HCT116 (cell line): ENCODE measurements at regions not wholly inside any gene's neighbourhood (a gene's known extent, or its start where the extent isn't known, plus 50 kb on each side); places are given as distances from the start of the nearest gene placed in this dataset.

Experiments
- ATAC-seq: fragments of 200-7000 bp; cut with Tn5 transposase; 2 replicates; pipeline ENCODE4 v1.9.1; 2020; ENCODE audit warnings: mild to moderate bottlenecking, moderate library complexity
- BruUV-seq: library from RNA; stranded (reverse); fragments of 400-500 nt; replicated peaks from 2 replicates; lab custom pipeline; 2021; lab: Mats Ljungman, UMichigan
- CTCF ChIA-PET: fragments of 300-600 bp; sonication (Branson Sonifier 250); formaldehyde crosslinking; loops from one replicate; lab custom pipeline; 2021; ENCODE audit warnings: antibody characterized with exemption; lab: Charles Lee
- POLR2A ChIA-PET: fragments of 300-600, 350-600 bp; sonication (Branson Sonifier 250); formaldehyde crosslinking; loops from one replicate; lab custom pipeline; 2021; ENCODE audit warnings: antibody characterized with exemption; lab: Charles Lee
- RAD21 ChIA-PET, 2 experiments: fragments of 300-600 bp; sonication (Branson Sonifier 250); formaldehyde crosslinking; loops; one replicate each; lab custom pipeline; 2023; ENCODE audit warnings: low total read pairs in 2 of 2; ENCODE audit not compliant: uncharacterized antibody in 2 of 2, unreplicated experiment in 2 of 2, low non-redundant PET in 1 of 2; lab: Charles Lee
- DNase-seq: peaks from one replicate; pipeline ENCODE4 v3.0.0-alpha.2; 2010; ENCODE audit warnings: low read depth, low spot score
- H2AFZ ChIP-seq: fragments of 200-600 bp; shearing (Covaris generic), sonication (generic); 2 replicates; pipeline ENCODE4 v1.6.1; 2017; ENCODE audit warnings: low read depth, mixed run types, mixed read lengths, antibody characterized with exemption, low read length; ENCODE audit not compliant: poor library complexity, severe bottlenecking
- H3K27ac ChIP-seq: 2 replicates; pipeline ENCODE4 v1.5.1; 2012; ENCODE audit warnings: low read depth, low read length
- H3K27me3 ChIP-seq: fragments of 200-600 bp; sonication (generic); 2 replicates; pipeline ENCODE4 v1.6.1; 2016; ENCODE audit warnings: mixed run types, low read length, mixed read lengths; ENCODE audit not compliant: insufficient read depth
- H3K36me3 ChIP-seq, 2 experiments: fragments of 200-500 bp in 1 of 2; fragments of 200-600 bp in 1 of 2; sonication (Bioruptor generic) in 1 of 2; sonication (generic) in 1 of 2; 2 replicates each; pipeline versions ENCODE4 v1.5.1 to v1.6.1; 2014 to 2016; ENCODE audit warnings: low read length in 2 of 2, inconsistent platforms in 1 of 2, mixed read lengths in 1 of 2, mixed run types in 1 of 2; ENCODE audit not compliant: insufficient read depth in 2 of 2, control insufficient read depth in 1 of 2
- H3K4me1 ChIP-seq, 2 experiments: fragments of 200-600 bp in 1 of 2; sonication (generic) in 1 of 2; 2 replicates each; pipeline versions ENCODE4 v1.5.1 to v1.6.1; 2012 to 2017; ENCODE audit warnings: low read length in 2 of 2, inconsistent platforms in 1 of 2, mild to moderate bottlenecking in 1 of 2, mixed read lengths in 1 of 2, mixed run types in 1 of 2, moderate library complexity in 1 of 2; ENCODE audit not compliant: insufficient read depth in 2 of 2, control insufficient read depth in 1 of 2
- H3K4me2 ChIP-seq: fragments of 200-600 bp; sonication (generic); 2 replicates; pipeline ENCODE4 v1.6.1; 2017; ENCODE audit warnings: mixed run types, low read length, mixed read lengths
- H3K4me3 ChIP-seq, 2 experiments: fragments of 200-600 bp in 1 of 2; sonication (generic) in 1 of 2; replicated peaks in 1 of 2; 2 replicates each; pipeline ENCODE4 v1.5.1; 2011 to 2016; ENCODE audit warnings: low read length in 2 of 2, control low read depth in 1 of 2, low read depth in 1 of 2, mild to moderate bottlenecking in 1 of 2, mixed read lengths in 1 of 2, mixed run types in 1 of 2
- H3K79me2 ChIP-seq: fragments of 200-600 bp; sonication (generic); 2 replicates; pipeline ENCODE4 v1.6.1; 2017; ENCODE audit warnings: mild to moderate bottlenecking, mixed run types, low read length, moderate library complexity, mixed read lengths; ENCODE audit not compliant: insufficient read depth
- H3K9ac ChIP-seq: fragments of 200-600 bp; sonication (generic); 2 replicates; pipeline ENCODE4 v1.6.1; 2016; ENCODE audit warnings: low read length, mixed read lengths
- H3K9me2 ChIP-seq: fragments of 200-600 bp; sonication (generic), shearing (Covaris generic); 2 replicates; pipeline ENCODE4 v1.6.1; 2017; ENCODE audit warnings: mixed run types, mild to moderate bottlenecking, moderate library complexity; ENCODE audit not compliant: insufficient read depth
- H3K9me3 ChIP-seq, 2 experiments: fragments of 200-500 bp in 1 of 2; fragments of 200-600 bp in 1 of 2; sonication (Bioruptor generic) in 1 of 2; sonication (generic) in 1 of 2; 2 replicates each; pipeline ENCODE4 v1.6.1; 2014 to 2017; ENCODE audit warnings: low read length in 2 of 2, mixed read lengths in 2 of 2, inconsistent platforms in 1 of 2, low read depth in 1 of 2, mild to moderate bottlenecking in 1 of 2, mixed run types in 1 of 2, moderate library complexity in 1 of 2; ENCODE audit not compliant: control insufficient read depth in 1 of 2, insufficient read depth in 1 of 2
- H4K20me1 ChIP-seq: fragments of 200-600 bp; sonication (generic), shearing (Covaris generic); 2 replicates; pipeline ENCODE4 v1.6.1; 2017; ENCODE audit warnings: mixed run types, mild to moderate bottlenecking, moderate library complexity; ENCODE audit not compliant: insufficient read depth
- CEBPB ChIP-seq: IDR thresholded peaks from 2 replicates; pipeline ENCODE4 v1.6.1; 2012; ENCODE audit warnings: low read depth
- POLR2A ChIP-seq: IDR thresholded peaks from 2 replicates; pipeline ENCODE4 v1.7.0; 2011; ENCODE audit warnings: borderline replicate concordance; ENCODE audit not compliant: insufficient read depth, insufficient read length; ENCODE audit errors: extremely low read depth
- SIN3A ChIP-seq: IDR thresholded peaks from 2 replicates; pipeline ENCODE4 v1.6.1; 2012; ENCODE audit warnings: low read depth
- SP1 ChIP-seq: IDR thresholded peaks from 2 replicates; pipeline ENCODE4 v1.6.1; 2012; ENCODE audit warnings: low read depth
- SRF ChIP-seq: IDR thresholded peaks from 2 replicates; pipeline ENCODE4 v1.6.1; 2012; ENCODE audit warnings: low read depth
- ZNF274 ChIP-seq: fragments of 200-500 bp; sonication (Bioruptor generic); IDR thresholded peaks from 2 replicates; pipeline ENCODE4 v1.6.1; 2014; ENCODE audit warnings: mild to moderate bottlenecking, low read depth, low read length, inconsistent platforms
- intact Hi-C: fragments of 100-400 bp; cut with micrococcal nuclease; formaldehyde crosslinking; loops from 2 replicates; pipeline ENCODE4 v1.10.0; 2022
- TF ChIP-seq, protein P1 (sequence below), 3 experiments: fragments of 200-600 bp in 1 of 3; sonication (generic) in 1 of 3; IDR thresholded peaks in 2 of 3; conservative IDR thresholded peaks in 1 of 3; 2 replicates each; pipeline ENCODE4 v1.5.1; 2012 to 2017; ENCODE audit warnings: low read depth in 2 of 3, low read length in 2 of 3, antibody characterized with exemption in 1 of 3, borderline replicate concordance in 1 of 3, control low read depth in 1 of 3, mild to moderate bottlenecking in 1 of 3, mixed read lengths in 1 of 3, mixed run types in 1 of 3, moderate library complexity in 1 of 3; ENCODE audit not compliant: insufficient read depth in 1 of 3
- TF ChIP-seq, protein P2 (sequence below): IDR thresholded peaks from 2 replicates; pipeline ENCODE4 v1.6.1; 2012; ENCODE audit warnings: low read depth

DNA sequence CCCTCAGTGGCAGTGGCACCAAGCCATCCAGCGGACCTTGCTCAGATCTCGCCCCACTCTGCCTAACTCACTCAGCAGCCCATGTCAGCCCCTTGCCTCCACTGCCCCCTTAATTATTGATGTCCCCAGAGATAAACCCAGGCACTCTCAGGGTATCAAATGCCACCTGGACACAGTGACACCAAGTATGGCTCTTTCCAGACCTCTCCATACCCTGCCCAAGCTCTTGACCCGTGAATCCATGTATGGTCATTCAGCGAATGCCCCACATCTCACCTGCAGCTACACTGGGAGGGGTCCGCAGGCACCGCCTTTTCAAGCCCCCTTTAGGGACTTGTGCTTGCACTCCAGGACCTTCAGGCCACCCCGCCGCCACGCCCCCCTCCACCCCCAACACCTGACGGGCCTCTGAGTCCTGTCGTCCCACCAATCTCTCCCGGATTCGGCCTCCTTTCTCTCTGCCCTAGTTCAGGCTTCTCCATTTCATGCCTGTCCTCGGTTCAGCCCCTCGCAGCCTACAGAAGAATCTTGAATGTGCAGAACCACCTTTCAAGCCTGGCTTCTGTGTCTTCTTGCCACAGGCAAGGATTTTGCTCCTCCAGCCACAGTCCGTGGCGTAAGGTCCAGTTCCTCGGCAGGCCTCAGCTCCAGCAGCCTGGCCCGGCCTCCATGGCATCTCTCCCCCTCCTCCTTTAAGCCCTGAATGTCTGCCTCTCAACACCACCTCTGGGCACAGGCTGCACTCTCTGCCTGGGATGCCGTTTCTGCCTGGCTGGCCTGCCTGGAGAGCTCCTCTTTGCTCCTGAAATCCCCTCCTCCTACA is 54.1 kb upstream of the ODC1 start:
- Histone ChIP-seq H3K27ac (no peak overlapping the region), H3K9ac (no peak overlapping the region), H3K9me3 (no peaks in the 10 kb centered on the region), H3K79me2 (no peaks in the 10 kb centered on the region), H3K36me3 (no peaks in the 10 kb centered on the region), H3K4me2 (no peak overlapping the region), H3K4me3 (no peak overlapping the region), H3K9me2 (no peaks in the 10 kb centered on the region), H2AFZ (no peak overlapping the region), H4K20me1 (no peaks in the 10 kb centered on the region), H3K4me1 (peaks cover 9 to 12% of the 10 kb centered on the region in 2 experiments), H3K27me3 (peaks cover 2% of the 10 kb centered on the region; the same call in 1 of the 2 replicates)
- no peak for ATAC-seq
- intact Hi-C loops = no loop called here
- ChIA-PET POLR2A (no interaction called here), RAD21 (no interaction called here), CTCF (no interaction called here)
- BruUV-seq = no TSS peak
- TF ChIP-seq SP1 (no peak), CEBPB (no peak), SIN3A (no peak), SRF (no peak), POLR2A (no peak), ZNF274 (no peak)
- TF ChIP-seq, protein P1, sequence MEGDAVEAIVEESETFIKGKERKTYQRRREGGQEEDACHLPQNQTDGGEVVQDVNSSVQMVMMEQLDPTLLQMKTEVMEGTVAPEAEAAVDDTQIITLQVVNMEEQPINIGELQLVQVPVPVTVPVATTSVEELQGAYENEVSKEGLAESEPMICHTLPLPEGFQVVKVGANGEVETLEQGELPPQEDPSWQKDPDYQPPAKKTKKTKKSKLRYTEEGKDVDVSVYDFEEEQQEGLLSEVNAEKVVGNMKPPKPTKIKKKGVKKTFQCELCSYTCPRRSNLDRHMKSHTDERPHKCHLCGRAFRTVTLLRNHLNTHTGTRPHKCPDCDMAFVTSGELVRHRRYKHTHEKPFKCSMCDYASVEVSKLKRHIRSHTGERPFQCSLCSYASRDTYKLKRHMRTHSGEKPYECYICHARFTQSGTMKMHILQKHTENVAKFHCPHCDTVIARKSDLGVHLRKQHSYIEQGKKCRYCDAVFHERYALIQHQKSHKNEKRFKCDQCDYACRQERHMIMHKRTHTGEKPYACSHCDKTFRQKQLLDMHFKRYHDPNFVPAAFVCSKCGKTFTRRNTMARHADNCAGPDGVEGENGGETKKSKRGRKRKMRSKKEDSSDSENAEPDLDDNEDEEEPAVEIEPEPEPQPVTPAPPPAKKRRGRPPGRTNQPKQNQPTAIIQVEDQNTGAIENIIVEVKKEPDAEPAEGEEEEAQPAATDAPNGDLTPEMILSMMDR (IDR thresholded peaks at IDR 0.05 in 2 of 3, conservative IDR thresholded peaks at IDR 0.05 in 1 of 3; ENCODE audit: borderline replicate concordance in 1 of 3, insufficient read depth in 1 of 3, low read depth in 2 of 3, low read length in 2 of 3) = no peak
- TF ChIP-seq, protein P2, sequence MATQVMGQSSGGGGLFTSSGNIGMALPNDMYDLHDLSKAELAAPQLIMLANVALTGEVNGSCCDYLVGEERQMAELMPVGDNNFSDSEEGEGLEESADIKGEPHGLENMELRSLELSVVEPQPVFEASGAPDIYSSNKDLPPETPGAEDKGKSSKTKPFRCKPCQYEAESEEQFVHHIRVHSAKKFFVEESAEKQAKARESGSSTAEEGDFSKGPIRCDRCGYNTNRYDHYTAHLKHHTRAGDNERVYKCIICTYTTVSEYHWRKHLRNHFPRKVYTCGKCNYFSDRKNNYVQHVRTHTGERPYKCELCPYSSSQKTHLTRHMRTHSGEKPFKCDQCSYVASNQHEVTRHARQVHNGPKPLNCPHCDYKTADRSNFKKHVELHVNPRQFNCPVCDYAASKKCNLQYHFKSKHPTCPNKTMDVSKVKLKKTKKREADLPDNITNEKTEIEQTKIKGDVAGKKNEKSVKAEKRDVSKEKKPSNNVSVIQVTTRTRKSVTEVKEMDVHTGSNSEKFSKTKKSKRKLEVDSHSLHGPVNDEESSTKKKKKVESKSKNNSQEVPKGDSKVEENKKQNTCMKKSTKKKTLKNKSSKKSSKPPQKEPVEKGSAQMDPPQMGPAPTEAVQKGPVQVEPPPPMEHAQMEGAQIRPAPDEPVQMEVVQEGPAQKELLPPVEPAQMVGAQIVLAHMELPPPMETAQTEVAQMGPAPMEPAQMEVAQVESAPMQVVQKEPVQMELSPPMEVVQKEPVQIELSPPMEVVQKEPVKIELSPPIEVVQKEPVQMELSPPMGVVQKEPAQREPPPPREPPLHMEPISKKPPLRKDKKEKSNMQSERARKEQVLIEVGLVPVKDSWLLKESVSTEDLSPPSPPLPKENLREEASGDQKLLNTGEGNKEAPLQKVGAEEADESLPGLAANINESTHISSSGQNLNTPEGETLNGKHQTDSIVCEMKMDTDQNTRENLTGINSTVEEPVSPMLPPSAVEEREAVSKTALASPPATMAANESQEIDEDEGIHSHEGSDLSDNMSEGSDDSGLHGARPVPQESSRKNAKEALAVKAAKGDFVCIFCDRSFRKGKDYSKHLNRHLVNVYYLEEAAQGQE = no peak
- no peak for DNase-seq
